HCT116 (cell line): ENCODE measurements at regions not wholly inside any gene's neighbourhood (a gene's known extent, or its start where the extent isn't known, plus 50 kb on each side); places are given as distances from the start of the nearest gene placed in this dataset.

Experiments
- ATAC-seq: fragments of 200-7000 bp; cut with Tn5 transposase; 2 replicates; pipeline ENCODE4 v1.9.1; 2020; ENCODE audit warnings: mild to moderate bottlenecking, moderate library complexity
- BruUV-seq: library from RNA; stranded (reverse); fragments of 400-500 nt; replicated peaks from 2 replicates; lab custom pipeline; 2021; lab: Mats Ljungman, UMichigan
- CTCF ChIA-PET: fragments of 300-600 bp; sonication (Branson Sonifier 250); formaldehyde crosslinking; loops from one replicate; lab custom pipeline; 2021; ENCODE audit warnings: antibody characterized with exemption; lab: Charles Lee
- POLR2A ChIA-PET: fragments of 300-600, 350-600 bp; sonication (Branson Sonifier 250); formaldehyde crosslinking; loops from one replicate; lab custom pipeline; 2021; ENCODE audit warnings: antibody characterized with exemption; lab: Charles Lee
- RAD21 ChIA-PET, 2 experiments: fragments of 300-600 bp; sonication (Branson Sonifier 250); formaldehyde crosslinking; loops; one replicate each; lab custom pipeline; 2023; ENCODE audit warnings: low total read pairs in 2 of 2; ENCODE audit not compliant: uncharacterized antibody in 2 of 2, unreplicated experiment in 2 of 2, low non-redundant PET in 1 of 2; lab: Charles Lee
- DNase-seq: peaks from one replicate; pipeline ENCODE4 v3.0.0-alpha.2; 2010; ENCODE audit warnings: low read depth, low spot score
- H2AFZ ChIP-seq: fragments of 200-600 bp; shearing (Covaris generic), sonication (generic); 2 replicates; pipeline ENCODE4 v1.6.1; 2017; ENCODE audit warnings: low read depth, mixed run types, mixed read lengths, antibody characterized with exemption, low read length; ENCODE audit not compliant: poor library complexity, severe bottlenecking
- H3K27ac ChIP-seq: 2 replicates; pipeline ENCODE4 v1.5.1; 2012; ENCODE audit warnings: low read depth, low read length
- H3K27me3 ChIP-seq: fragments of 200-600 bp; sonication (generic); 2 replicates; pipeline ENCODE4 v1.6.1; 2016; ENCODE audit warnings: mixed run types, low read length, mixed read lengths; ENCODE audit not compliant: insufficient read depth
- H3K36me3 ChIP-seq, 2 experiments: fragments of 200-500 bp in 1 of 2; fragments of 200-600 bp in 1 of 2; sonication (Bioruptor generic) in 1 of 2; sonication (generic) in 1 of 2; 2 replicates each; pipeline versions ENCODE4 v1.5.1 to v1.6.1; 2014 to 2016; ENCODE audit warnings: low read length in 2 of 2, inconsistent platforms in 1 of 2, mixed read lengths in 1 of 2, mixed run types in 1 of 2; ENCODE audit not compliant: insufficient read depth in 2 of 2, control insufficient read depth in 1 of 2
- H3K4me1 ChIP-seq, 2 experiments: fragments of 200-600 bp in 1 of 2; sonication (generic) in 1 of 2; 2 replicates each; pipeline versions ENCODE4 v1.5.1 to v1.6.1; 2012 to 2017; ENCODE audit warnings: low read length in 2 of 2, inconsistent platforms in 1 of 2, mild to moderate bottlenecking in 1 of 2, mixed read lengths in 1 of 2, mixed run types in 1 of 2, moderate library complexity in 1 of 2; ENCODE audit not compliant: insufficient read depth in 2 of 2, control insufficient read depth in 1 of 2
- H3K4me2 ChIP-seq: fragments of 200-600 bp; sonication (generic); 2 replicates; pipeline ENCODE4 v1.6.1; 2017; ENCODE audit warnings: mixed run types, low read length, mixed read lengths
- H3K4me3 ChIP-seq, 2 experiments: fragments of 200-600 bp in 1 of 2; sonication (generic) in 1 of 2; replicated peaks in 1 of 2; 2 replicates each; pipeline ENCODE4 v1.5.1; 2011 to 2016; ENCODE audit warnings: low read length in 2 of 2, control low read depth in 1 of 2, low read depth in 1 of 2, mild to moderate bottlenecking in 1 of 2, mixed read lengths in 1 of 2, mixed run types in 1 of 2
- H3K79me2 ChIP-seq: fragments of 200-600 bp; sonication (generic); 2 replicates; pipeline ENCODE4 v1.6.1; 2017; ENCODE audit warnings: mild to moderate bottlenecking, mixed run types, low read length, moderate library complexity, mixed read lengths; ENCODE audit not compliant: insufficient read depth
- H3K9ac ChIP-seq: fragments of 200-600 bp; sonication (generic); 2 replicates; pipeline ENCODE4 v1.6.1; 2016; ENCODE audit warnings: low read length, mixed read lengths
- H3K9me2 ChIP-seq: fragments of 200-600 bp; sonication (generic), shearing (Covaris generic); 2 replicates; pipeline ENCODE4 v1.6.1; 2017; ENCODE audit warnings: mixed run types, mild to moderate bottlenecking, moderate library complexity; ENCODE audit not compliant: insufficient read depth
- H3K9me3 ChIP-seq, 2 experiments: fragments of 200-500 bp in 1 of 2; fragments of 200-600 bp in 1 of 2; sonication (Bioruptor generic) in 1 of 2; sonication (generic) in 1 of 2; 2 replicates each; pipeline ENCODE4 v1.6.1; 2014 to 2017; ENCODE audit warnings: low read length in 2 of 2, mixed read lengths in 2 of 2, inconsistent platforms in 1 of 2, low read depth in 1 of 2, mild to moderate bottlenecking in 1 of 2, mixed run types in 1 of 2, moderate library complexity in 1 of 2; ENCODE audit not compliant: control insufficient read depth in 1 of 2, insufficient read depth in 1 of 2
- H4K20me1 ChIP-seq: fragments of 200-600 bp; sonication (generic), shearing (Covaris generic); 2 replicates; pipeline ENCODE4 v1.6.1; 2017; ENCODE audit warnings: mixed run types, mild to moderate bottlenecking, moderate library complexity; ENCODE audit not compliant: insufficient read depth
- EGR1 ChIP-seq: IDR thresholded peaks from 2 replicates; pipeline ENCODE4 v1.6.1; 2012; ENCODE audit warnings: low read depth
- EZH2phosphoT487 ChIP-seq: fragments of 200-600 bp; IDR thresholded peaks from 2 replicates; pipeline ENCODE4 v1.6.1; 2018; ENCODE audit warnings: antibody characterized with exemption, borderline replicate concordance
- FOSL1 ChIP-seq: IDR thresholded peaks from 2 replicates; pipeline ENCODE4 v1.6.1; 2012; ENCODE audit warnings: low read depth
- POLR2A ChIP-seq: IDR thresholded peaks from 2 replicates; pipeline ENCODE4 v1.7.0; 2011; ENCODE audit warnings: borderline replicate concordance; ENCODE audit not compliant: insufficient read depth, insufficient read length; ENCODE audit errors: extremely low read depth
- RAD21 ChIP-seq: IDR thresholded peaks from 2 replicates; pipeline ENCODE4 v1.6.1; 2012; ENCODE audit warnings: low read depth, mild to moderate bottlenecking
- SIN3A ChIP-seq: IDR thresholded peaks from 2 replicates; pipeline ENCODE4 v1.6.1; 2012; ENCODE audit warnings: low read depth
- SP1 ChIP-seq: IDR thresholded peaks from 2 replicates; pipeline ENCODE4 v1.6.1; 2012; ENCODE audit warnings: low read depth
- YY1 ChIP-seq: IDR thresholded peaks from 2 replicates; pipeline ENCODE4 v1.6.1; 2011; ENCODE audit warnings: low read length, low read depth, moderate library complexity, mild to moderate bottlenecking; ENCODE audit not compliant: insufficient replicate concordance; ENCODE audit errors: extremely low read depth
- ZFX ChIP-seq: fragments of 450-650 bp; IDR thresholded peaks from 2 replicates; pipeline ENCODE4 v1.6.1; 2017
- intact Hi-C: fragments of 100-400 bp; cut with micrococcal nuclease; formaldehyde crosslinking; loops from 2 replicates; pipeline ENCODE4 v1.10.0; 2022
- TF ChIP-seq, protein P1 (sequence below): IDR thresholded peaks from 2 replicates; pipeline ENCODE4 v1.6.1; 2011; ENCODE audit warnings: mild to moderate bottlenecking, low read length, moderate library complexity; ENCODE audit not compliant: insufficient replicate concordance; ENCODE audit errors: extremely low read depth
- TF ChIP-seq, protein P2 (sequence below): IDR thresholded peaks from 2 replicates; pipeline ENCODE4 v1.6.1; 2012

DNA sequence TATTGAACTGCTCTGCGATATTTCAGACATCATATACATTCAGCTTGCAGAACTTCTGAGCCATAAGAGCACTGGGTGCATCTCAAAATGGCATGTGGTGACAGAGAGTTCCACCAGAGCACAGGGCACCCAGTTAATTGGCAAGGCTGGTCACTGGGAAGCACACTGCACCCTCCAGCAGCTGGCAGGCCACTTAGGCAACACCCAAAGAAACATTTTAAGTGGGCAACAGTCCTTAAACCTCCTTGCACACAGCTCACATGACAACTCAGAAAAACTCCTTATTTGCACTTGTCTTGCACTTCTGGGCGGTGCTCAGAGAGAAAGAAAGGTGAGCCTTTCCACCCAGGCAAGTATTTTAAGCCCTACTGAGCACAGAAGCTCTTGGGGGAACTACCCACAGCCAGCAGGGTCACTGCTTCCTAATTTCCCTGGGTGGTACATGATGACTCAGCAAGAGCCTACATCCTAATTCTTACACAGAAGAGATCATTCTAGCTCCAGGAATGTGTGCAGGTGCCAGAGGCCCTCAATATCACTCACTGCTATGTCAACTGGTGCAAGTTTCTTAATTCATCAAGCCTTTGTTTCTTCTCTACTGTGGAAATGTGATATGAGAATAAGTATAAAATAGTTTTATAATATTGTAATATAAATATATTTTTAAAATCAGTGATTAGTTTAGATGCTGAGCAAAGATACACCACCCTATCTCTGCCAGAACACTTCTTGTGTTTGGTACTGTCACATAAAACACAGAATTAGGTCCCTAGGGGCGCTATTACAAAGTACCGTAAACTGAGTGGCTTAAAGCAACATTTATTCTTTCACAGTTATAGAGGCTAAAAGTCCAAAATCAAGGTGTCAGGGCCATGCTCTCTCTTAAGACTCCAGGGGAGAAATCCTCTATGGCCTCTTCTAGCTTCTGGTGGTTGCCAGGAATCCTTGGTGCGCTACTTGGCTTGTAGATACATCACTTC is 155.1 kb upstream of the PPARGC1A start:
- H3K27ac ChIP-seq: no peak overlapping the region
- TF ChIP-seq SP1 (no peak), POLR2A (no peak)
- TF ChIP-seq, protein P1, sequence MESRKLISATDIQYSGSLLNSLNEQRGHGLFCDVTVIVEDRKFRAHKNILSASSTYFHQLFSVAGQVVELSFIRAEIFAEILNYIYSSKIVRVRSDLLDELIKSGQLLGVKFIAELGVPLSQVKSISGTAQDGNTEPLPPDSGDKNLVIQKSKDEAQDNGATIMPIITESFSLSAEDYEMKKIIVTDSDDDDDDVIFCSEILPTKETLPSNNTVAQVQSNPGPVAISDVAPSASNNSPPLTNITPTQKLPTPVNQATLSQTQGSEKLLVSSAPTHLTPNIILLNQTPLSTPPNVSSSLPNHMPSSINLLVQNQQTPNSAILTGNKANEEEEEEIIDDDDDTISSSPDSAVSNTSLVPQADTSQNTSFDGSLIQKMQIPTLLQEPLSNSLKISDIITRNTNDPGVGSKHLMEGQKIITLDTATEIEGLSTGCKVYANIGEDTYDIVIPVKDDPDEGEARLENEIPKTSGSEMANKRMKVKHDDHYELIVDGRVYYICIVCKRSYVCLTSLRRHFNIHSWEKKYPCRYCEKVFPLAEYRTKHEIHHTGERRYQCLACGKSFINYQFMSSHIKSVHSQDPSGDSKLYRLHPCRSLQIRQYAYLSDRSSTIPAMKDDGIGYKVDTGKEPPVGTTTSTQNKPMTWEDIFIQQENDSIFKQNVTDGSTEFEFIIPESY: no peak
- no peak overlapping the region for H3K4me3 ChIP-seq
- ChIA-PET CTCF (no interaction called here), RAD21 (no interaction called here), POLR2A (no interaction called here)
- H3K4me2 ChIP-seq: no peak overlapping the region
- no peaks in the 10 kb centered on the region for H3K27me3 ChIP-seq
- peaks cover 0 to 18% of the 10 kb centered on the region in 2 experiments; a peak in 2 of 4 replicates for H3K9me3 ChIP-seq
- H3K79me2 ChIP-seq: no peaks in the 10 kb centered on the region
- intact Hi-C loops: no loop called here
- no peak overlapping the region for H2AFZ ChIP-seq
- no peaks in the 10 kb centered on the region for H4K20me1 ChIP-seq
- no TSS peak for BruUV-seq
- no peaks in the 10 kb centered on the region for H3K9me2 ChIP-seq
- H3K4me1 ChIP-seq: no peaks in the 10 kb centered on the region
- H3K36me3 ChIP-seq: no peaks in the 10 kb centered on the region
- no peak overlapping the region for H3K9ac ChIP-seq
- DNase-seq (no peak), ATAC-seq (no peak)

DNA sequence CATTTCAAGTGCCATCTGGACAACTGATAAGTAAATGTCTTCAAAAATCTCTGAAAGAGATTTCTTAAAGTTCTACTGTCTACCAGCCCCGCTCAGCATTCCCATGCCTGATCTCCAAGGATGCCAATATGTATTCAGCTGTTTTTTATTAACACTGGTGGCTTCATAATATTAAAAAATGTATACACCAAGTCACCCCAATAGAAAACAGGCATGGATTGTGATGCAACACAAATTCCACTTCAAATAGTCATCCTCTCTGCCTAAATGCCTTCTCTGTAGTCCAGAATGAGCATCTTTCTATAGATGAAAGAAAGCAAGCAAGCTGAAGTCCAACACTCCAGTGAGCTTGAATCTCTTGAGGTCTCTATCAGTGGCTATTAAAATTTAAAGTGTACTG is 152.2 kb upstream of the PPARGC1A start:
- H3K9ac ChIP-seq: no peak overlapping the region
- no peak overlapping the region for H3K27ac ChIP-seq
- H3K79me2 ChIP-seq: no peaks in the 10 kb centered on the region
- TF ChIP-seq RAD21: no peak
- no peak for TF ChIP-seq FOSL1
- TF ChIP-seq, protein P2, sequence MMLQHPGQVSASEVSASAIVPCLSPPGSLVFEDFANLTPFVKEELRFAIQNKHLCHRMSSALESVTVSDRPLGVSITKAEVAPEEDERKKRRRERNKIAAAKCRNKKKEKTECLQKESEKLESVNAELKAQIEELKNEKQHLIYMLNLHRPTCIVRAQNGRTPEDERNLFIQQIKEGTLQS: no peak
- TF ChIP-seq EGR1: no peak
- TF ChIP-seq SP1: no peak
- no peak for TF ChIP-seq ZFX
- no peak for TF ChIP-seq EZH2phosphoT487
- TF ChIP-seq SIN3A: no peak
- TF ChIP-seq YY1: no peak
- ChIA-PET CTCF (no interaction called here), POLR2A (no interaction called here), RAD21 (no interaction called here)
- BruUV-seq: no TSS peak
- no peak for ATAC-seq
- no peak overlapping the region for H2AFZ ChIP-seq
- DNase-seq: no peak
- no peaks in the 10 kb centered on the region for H3K9me2 ChIP-seq
- no peaks in the 10 kb centered on the region for H3K27me3 ChIP-seq
- no peak overlapping the region for H3K4me2 ChIP-seq
- H3K4me1 ChIP-seq: no peaks in the 10 kb centered on the region
- no peaks in the 10 kb centered on the region for H3K36me3 ChIP-seq
- no peak overlapping the region for H3K4me3 ChIP-seq
- intact Hi-C loops: no loop called here
- peaks cover 5 to 14% of the 10 kb centered on the region in 2 experiments; a peak in 2 of 4 replicates for H3K9me3 ChIP-seq
- H4K20me1 ChIP-seq: no peaks in the 10 kb centered on the region
